ENCODE measurements at regions not wholly inside any gene's neighbourhood (a gene's known extent, or its start where the extent isn't known, plus 50 kb on each side); places are given as distances from the start of the nearest gene placed in this dataset.
A peak's percentile ranks its signal among the peaks of the same experiment; 100 is the strongest.

DNA sequence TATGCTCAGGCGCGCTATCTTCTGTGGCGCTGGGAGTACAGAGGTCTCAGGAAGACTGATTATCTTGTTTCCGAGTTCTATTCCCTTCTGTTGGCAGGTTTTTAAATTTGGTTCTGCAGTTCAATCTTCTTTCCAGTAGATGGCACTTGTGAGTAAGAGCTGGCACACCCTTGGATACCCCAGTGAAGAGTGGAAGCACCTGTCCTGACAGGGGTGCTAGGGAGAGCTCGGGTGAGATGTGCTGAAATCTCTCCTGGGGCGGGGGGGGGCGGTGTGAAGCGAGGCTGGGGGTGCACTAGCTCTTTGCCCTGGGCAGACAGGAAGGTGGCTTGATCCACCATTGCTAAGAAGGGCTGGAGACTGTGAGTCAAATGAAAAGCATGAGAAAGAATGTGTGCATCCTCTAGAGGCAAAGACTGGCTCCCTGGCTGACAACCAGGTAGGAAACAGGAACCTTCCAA is 679.9 kb upstream of the CCDC179 start:
- TF ChIP-seq, protein P1, sequence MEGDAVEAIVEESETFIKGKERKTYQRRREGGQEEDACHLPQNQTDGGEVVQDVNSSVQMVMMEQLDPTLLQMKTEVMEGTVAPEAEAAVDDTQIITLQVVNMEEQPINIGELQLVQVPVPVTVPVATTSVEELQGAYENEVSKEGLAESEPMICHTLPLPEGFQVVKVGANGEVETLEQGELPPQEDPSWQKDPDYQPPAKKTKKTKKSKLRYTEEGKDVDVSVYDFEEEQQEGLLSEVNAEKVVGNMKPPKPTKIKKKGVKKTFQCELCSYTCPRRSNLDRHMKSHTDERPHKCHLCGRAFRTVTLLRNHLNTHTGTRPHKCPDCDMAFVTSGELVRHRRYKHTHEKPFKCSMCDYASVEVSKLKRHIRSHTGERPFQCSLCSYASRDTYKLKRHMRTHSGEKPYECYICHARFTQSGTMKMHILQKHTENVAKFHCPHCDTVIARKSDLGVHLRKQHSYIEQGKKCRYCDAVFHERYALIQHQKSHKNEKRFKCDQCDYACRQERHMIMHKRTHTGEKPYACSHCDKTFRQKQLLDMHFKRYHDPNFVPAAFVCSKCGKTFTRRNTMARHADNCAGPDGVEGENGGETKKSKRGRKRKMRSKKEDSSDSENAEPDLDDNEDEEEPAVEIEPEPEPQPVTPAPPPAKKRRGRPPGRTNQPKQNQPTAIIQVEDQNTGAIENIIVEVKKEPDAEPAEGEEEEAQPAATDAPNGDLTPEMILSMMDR (IDR thresholded peaks at IDR 0.05; ENCODE audit: low read depth, low read length): peak; percentile 82
- H3K4me3 ChIP-seq (ENCODE audit: low read depth, low read length): no peak overlapping the region
- in situ Hi-C loops (cut with HindIII; ENCODE audit: low sequenced_read_pairs): no loop called here
- DNase-seq (ENCODE audit: low read depth, low spot score): peak; percentile 46

GRCh38 chr11:23542189-23542588 is 681.9 kb upstream of the CCDC179 start:
- in situ Hi-C loops (cut with HindIII; ENCODE audit: low sequenced_read_pairs): no loop called here
- TF ChIP-seq, protein P1 (IDR thresholded peaks at IDR 0.05; ENCODE audit: low read depth, low read length): no peak
- DNase-seq (ENCODE audit: low read depth, low spot score): no peak
- H3K4me3 ChIP-seq (ENCODE audit: low read depth, low read length): no peak overlapping the region

DNA sequence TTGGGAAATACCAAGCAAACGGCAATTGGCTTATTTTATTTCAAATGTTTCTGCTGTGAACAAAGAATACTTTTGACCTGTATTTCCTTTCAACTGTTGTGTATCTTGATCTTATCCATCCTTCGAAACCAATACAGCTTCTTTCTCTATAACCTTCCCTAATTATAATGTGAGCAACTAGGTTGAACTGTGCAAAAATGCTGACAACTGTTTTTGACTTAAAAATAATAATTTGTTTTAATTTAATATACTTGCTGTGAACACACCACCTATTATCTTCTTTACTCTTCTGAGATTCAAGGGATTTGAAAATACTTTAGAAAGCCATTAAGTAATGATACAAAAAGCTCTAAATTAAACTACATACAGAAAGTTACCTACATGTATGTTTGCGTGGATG is 682.5 kb upstream of the CCDC179 start:
- TF ChIP-seq, protein P1 (IDR thresholded peaks at IDR 0.05; ENCODE audit: low read depth, low read length): no peak
- H3K4me3 ChIP-seq (ENCODE audit: low read depth, low read length): no peak overlapping the region
- in situ Hi-C loops (cut with HindIII; ENCODE audit: low sequenced_read_pairs): no loop called here
- DNase-seq (ENCODE audit: low read depth, low spot score): no peak

DNA sequence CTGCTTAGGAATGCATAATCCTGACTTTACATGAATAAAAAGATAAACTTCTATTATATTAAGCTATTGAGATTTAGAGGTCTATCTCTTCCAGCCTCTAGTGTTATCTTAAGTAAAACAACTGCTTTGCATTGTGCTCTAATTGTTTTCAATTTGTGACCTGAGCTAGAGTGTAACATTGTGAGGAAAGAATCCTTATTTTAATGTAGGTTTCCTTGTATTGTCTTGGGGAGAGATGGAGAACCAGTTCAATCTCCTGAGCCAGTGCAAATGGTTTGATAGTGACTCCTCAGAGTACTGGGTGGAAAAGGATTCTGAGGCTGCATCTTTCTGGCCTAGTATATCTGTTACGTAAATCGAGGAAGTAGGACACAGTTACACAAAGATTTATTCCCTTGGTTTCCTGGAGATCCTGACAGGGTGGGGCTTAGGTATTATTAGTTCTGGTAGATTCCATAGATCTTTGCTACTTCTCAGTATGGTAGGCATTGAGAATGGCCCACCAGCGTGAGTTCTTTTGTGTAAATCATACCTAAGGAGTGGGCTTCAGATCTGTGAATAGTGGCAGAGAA is 683.5 kb upstream of the CCDC179 start:
- no peak overlapping the region for H3K4me3 ChIP-seq (ENCODE audit: low read depth, low read length)
- in situ Hi-C loops (cut with HindIII; ENCODE audit: low sequenced_read_pairs): no loop called here
- TF ChIP-seq, protein P1 (IDR thresholded peaks at IDR 0.05; ENCODE audit: low read depth, low read length): no peak
- DNase-seq (ENCODE audit: low read depth, low spot score): no peak

DNA sequence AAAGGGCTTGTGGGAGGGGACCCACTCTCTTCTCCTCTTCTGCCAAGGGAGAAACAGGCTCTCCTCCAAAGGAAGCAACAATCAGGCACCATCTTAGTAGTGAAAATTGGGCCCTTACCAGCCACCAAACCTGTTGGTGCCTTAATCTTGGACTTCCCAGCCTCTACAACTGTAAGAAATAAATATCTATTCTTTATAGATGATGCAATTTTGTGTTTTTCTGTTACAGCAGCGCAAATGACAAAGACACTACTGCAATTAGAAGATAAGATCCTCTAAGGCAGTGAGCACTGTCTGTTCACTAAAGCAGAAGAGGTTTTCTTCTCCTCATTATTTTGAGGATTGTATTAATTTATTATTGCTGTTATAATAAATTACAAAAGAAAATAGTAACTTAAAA is 691.4 kb upstream of the CCDC179 start:
- TF ChIP-seq, protein P1 (IDR thresholded peaks at IDR 0.05; ENCODE audit: low read depth, low read length): no peak
- in situ Hi-C loops (cut with HindIII; ENCODE audit: low sequenced_read_pairs): no loop called here

GRCh38 chr11:23554002-23554401 is 693.7 kb upstream of the CCDC179 start:
- no peak for DNase-seq (ENCODE audit: low read depth, low spot score)
- H3K4me3 ChIP-seq (ENCODE audit: low read depth, low read length): no peak overlapping the region
- in situ Hi-C loops (cut with HindIII; ENCODE audit: low sequenced_read_pairs): no loop called here
- TF ChIP-seq, protein P1 (IDR thresholded peaks at IDR 0.05; ENCODE audit: low read depth, low read length): no peak

More for the DNA sequence above, 691.4 kb upstream of the CCDC179 start:
- no peak overlapping the region for H3K4me3 ChIP-seq (ENCODE audit: low read depth, low read length)
- no peak for DNase-seq (ENCODE audit: low read depth, low spot score)
